ENCODE measurements at regions not wholly inside any gene's neighbourhood (a gene's known extent, or its start where the extent isn't known, plus 50 kb on each side); places are given as distances from the start of the nearest gene placed in this dataset.

DNA sequence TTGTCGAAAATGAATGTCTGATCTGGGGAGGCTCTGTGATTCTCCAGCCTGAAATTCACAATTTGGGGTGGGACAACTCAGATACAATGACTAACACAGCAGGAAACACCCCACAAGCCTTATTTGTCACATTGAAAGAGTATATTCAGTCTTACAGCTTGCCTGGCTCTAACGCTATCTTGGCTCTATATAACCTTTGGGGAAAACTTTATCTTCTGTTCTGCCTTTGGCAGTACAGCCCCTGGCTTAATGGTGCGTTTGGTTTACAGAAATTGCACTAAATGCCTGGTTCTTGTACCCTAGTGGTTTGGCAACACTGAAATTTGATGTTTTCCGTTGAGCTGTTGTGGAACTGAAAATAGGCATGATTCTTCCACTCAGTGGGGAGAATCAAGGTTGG is 178.1 kb upstream of the VEGFC start:
- TF ChIP-seq, protein P1, sequence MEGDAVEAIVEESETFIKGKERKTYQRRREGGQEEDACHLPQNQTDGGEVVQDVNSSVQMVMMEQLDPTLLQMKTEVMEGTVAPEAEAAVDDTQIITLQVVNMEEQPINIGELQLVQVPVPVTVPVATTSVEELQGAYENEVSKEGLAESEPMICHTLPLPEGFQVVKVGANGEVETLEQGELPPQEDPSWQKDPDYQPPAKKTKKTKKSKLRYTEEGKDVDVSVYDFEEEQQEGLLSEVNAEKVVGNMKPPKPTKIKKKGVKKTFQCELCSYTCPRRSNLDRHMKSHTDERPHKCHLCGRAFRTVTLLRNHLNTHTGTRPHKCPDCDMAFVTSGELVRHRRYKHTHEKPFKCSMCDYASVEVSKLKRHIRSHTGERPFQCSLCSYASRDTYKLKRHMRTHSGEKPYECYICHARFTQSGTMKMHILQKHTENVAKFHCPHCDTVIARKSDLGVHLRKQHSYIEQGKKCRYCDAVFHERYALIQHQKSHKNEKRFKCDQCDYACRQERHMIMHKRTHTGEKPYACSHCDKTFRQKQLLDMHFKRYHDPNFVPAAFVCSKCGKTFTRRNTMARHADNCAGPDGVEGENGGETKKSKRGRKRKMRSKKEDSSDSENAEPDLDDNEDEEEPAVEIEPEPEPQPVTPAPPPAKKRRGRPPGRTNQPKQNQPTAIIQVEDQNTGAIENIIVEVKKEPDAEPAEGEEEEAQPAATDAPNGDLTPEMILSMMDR (conservative IDR thresholded peaks at IDR 0.05; ENCODE audit: low read length), result no peak
- TF ChIP-seq EZH2phosphoT487 (IDR thresholded peaks at IDR 0.05; ENCODE audit: borderline replicate concordance), result no peak

Measured in Loucy (cell line).